NT2/D1 (cell line): ENCODE measurements at regions not wholly inside any gene's neighbourhood (a gene's known extent, or its start where the extent isn't known, plus 50 kb on each side); places are given as distances from the start of the nearest gene placed in this dataset.

Source experiments
- SUZ12 ChIP-seq: IDR thresholded peaks from 2 replicates; pipeline ENCODE4 v1.6.1; 2011; ENCODE audit not compliant: insufficient read length, insufficient read depth; ENCODE audit errors: extremely low read depth
- ZNF274 ChIP-seq: IDR thresholded peaks from 2 replicates; pipeline ENCODE4 v1.6.1; 2011; ENCODE audit warnings: mild to moderate bottlenecking, low read depth, low read length

- no peak for TF ChIP-seq ZNF274
- TF ChIP-seq SUZ12: no peak
Observed at GRCh38 chr18:68056936-68057335, 540.4 kb upstream of the DSEL start.
